DND-41 (cell line): ENCODE measurements at regions not wholly inside any gene's neighbourhood (a gene's known extent, or its start where the extent isn't known, plus 50 kb on each side); places are given as distances from the start of the nearest gene placed in this dataset.

Experiments used
- CTCF ChIP-seq: IDR thresholded peaks from 2 replicates; pipeline ENCODE4 v1.5.1; 2012; ENCODE audit warnings: borderline replicate concordance, low read length, moderate library complexity, mild to moderate bottlenecking; ENCODE audit not compliant: poor library complexity, severe bottlenecking; ENCODE audit errors: extremely low read depth
- EZH2 ChIP-seq: IDR thresholded peaks from 3 replicates; pipeline ENCODE4 v1.6.1; 2012; ENCODE audit warnings: borderline replicate concordance, low read depth, mild to moderate bottlenecking, moderate library complexity, low read length, inconsistent platforms; ENCODE audit not compliant: severe bottlenecking

- no peak for TF ChIP-seq CTCF
- TF ChIP-seq EZH2, result no peak
Measured at GRCh38 chrX:128105659-128106058, 53.5 kb upstream of the ACTRT1 start.
